GM21360 (cell line): ENCODE measurements at regions not wholly inside any gene's neighbourhood (a gene's known extent, or its start where the extent isn't known, plus 50 kb on each side); places are given as distances from the start of the nearest gene placed in this dataset.

Source experiments
- ATAC-seq: cut with Tn5 transposase; IDR thresholded peaks from one replicate; pipeline ENCODE4 v1.9.1; 2021; ENCODE audit warnings: mild to moderate bottlenecking, moderate library complexity; ENCODE audit not compliant: unreplicated experiment

- ATAC-seq: no peak
Observed at GRCh38 chr2:128368437-128369107, 49.9 kb upstream of the HS6ST1 start.

DNA sequence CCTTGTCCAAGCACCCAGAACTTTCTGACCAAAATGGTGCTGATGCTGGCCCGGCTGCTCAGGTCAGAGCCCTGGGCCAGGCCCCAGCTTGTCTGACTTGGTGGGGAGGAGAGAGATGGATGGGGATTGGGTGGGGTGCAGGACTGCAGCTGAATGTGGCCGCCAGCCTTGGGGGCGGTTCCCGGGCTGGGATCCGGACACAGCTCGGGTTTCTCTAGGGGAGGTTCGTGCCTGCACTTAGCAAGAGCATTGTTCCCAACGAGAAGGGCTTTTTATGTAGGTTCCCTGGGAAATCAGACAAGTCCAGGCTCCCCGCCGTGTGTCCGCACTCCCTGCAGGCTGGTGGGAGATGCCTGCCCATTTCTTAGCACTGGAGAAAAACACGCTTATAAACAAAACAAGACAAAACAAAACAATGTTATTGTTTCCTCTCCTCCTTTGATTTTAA lies 50.5 kb upstream of the HS6ST1 start:
- ATAC-seq: no peak

GRCh38 chr2:128369602-128370467 lies 51.2 kb upstream of the HS6ST1 start:
- ATAC-seq: no peak

DNA sequence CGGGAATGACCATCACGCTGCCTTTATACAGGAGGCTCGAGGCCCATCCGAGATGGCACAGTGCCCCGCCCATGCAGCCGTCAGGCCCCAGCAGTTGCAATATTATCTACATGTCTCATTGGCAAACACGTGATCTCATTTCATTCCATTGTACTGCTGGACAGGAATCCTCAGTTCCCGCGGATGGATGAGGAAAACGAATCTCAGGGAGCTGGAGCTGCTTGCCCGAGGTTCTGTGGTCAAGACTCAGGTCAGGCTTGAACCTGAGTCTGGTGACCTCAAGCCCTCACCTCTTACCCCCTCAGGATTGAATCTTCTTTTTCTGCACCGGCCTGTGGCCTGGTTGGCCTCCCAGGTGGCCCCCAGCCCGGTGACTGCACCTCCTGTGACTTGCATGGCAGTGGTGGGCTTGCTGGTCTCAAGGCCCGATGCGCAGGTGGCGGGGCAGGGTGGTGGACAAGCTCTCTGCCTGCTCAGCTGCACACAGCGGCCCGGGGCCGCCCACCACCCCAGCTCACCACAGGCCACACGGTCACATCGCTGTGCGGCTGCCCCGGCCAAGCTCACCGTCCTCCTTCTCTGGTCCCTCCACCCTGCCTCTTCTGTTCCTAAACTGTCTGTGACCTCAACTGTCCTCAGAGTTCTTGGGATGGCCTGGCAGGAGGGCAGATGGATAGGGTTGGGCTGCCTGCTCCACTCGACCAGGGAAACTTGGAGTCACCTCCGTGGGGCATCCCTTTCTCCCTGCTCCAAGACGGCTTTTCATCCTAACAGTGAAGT lies 52.0 kb upstream of the HS6ST1 start:
- no peak for ATAC-seq

- ATAC-seq: no peak
Observed at GRCh38 chr2:128371248-128371630, 52.6 kb upstream of the HS6ST1 start.

GRCh38 chr2:128371648-128372345 lies 53.1 kb upstream of the HS6ST1 start:
- ATAC-seq: no peak

GRCh38 chr2:128372621-128373341 lies 54.1 kb upstream of the HS6ST1 start:
- ATAC-seq: no peak

- no peak for ATAC-seq
Observed at GRCh38 chr2:128373451-128374000, 54.9 kb upstream of the HS6ST1 start.

- no peak for ATAC-seq
Observed at GRCh38 chr2:128374001-128374710, 55.5 kb upstream of the HS6ST1 start.

DNA sequence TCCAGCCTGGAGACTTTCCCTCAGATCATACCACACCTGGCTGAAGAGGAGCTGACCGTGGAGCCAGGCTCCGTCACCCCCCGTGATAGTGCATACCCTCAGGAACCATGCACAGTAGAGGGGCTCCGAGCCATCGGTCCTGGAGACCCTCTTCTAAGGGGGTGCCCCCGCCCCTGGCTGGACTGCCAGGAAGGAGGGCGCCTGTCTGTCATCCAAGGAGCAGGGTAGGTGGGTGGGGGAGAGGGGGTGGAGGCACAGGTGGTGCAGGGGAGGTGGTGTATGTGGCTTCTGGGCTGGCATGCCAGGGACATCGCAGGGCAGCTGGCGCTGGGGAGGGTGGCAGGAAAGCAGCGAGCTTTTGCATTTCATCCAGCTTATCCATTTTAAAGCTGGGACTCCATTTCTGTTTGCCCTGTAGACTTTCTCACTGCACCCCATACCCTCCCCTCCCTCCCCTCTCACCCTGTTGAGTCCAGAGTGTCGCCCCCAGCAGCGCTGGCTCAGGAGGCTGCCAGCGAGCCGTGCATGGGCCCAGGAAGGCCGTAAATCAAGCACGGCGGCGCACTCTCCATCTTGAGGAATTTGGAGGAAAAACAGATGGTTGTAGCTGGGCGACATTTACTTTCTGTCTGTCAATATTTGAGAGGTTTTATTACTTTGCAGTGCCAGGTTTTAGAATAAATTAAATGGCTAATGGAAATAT lies 56.2 kb upstream of the HS6ST1 start:
- no peak for ATAC-seq

GRCh38 chr2:128375454-128375853 lies 56.8 kb upstream of the HS6ST1 start:
- no peak for ATAC-seq

DNA sequence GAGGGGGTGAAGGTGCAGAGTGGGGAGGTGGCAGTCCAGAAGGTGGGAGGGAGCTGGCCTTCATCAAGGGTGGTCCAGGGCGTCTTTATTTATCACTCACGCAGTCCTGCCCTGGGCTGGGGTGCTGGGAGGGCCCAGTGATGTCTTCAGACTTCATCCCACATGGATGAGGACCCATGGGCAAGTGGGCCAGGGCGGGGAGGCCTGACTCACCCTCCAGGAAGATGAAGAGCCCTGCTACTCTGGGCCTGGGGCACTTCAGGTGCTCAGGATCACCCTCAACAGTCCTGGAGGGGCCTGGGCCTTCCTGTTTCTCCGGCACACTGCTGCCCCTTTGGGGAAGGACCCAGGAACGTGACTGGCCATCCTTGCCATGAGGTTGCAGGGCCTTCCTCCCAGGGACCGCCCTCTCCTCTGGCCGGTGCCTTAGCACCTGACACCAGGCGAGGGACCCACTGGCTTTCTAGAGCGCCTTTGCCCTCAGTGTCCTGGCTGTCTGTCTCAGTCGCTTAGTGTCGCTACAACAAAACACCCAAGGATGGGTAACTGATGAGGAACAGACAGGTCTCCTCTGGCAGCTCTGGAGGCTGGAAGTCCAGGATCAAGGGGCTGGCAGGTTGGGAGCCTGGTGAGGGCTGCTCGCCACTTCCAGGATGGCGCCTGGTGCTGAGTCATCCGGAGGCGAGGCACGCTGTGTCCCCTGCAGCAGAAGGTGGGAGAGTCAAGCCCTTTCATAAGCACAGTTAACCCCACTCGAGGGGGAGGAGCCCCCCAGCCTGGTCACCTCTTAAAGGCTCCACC lies 57.8 kb upstream of the HS6ST1 start:
- ATAC-seq: no peak

DNA sequence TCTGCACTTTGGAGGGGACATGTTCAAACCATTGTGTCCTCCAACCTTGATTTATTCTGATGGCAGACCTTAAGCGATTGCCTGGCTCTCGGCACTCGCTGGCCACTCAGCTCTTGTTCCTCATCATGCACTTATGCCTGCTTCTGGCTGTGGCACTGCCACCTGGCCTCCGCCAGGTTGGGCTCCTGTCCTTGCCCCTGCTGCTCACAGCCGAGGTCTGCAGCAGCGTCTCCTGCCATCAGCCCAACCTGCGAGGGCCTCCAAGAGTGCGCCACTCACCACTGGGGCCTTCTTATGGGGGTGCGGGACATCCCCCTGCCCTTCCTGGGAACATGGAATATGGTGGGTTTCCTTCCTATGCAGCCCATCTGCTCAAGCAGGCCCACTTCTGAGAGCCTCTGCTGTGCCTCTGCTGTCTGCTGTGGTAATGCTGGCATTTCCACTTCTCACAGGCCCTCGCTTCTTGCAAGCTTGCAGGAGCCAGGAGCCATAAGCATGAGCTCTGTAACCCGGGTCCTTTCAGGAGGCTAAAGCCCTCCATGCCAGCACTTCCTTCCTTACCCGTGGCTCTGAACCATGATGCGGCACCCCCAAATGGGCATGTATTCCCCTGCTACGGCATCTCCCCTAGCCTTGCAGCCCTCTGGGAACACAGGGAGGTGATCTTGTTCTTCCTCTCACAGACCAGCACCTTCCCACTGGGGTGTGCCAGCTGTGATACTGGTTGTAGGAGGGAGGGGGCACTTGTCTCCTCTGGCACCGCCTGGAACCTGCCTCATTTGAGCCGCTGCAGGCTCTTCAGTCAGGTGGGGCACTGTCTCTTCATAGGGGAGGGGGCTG lies 58.6 kb upstream of the HS6ST1 start:
- ATAC-seq: no peak

- no peak for ATAC-seq
Observed at GRCh38 chr2:128378231-128379020, 59.8 kb upstream of the HS6ST1 start.

GRCh38 chr2:128379021-128380015 lies 60.6 kb upstream of the HS6ST1 start:
- ATAC-seq: no peak
